Immature natural killer cell (primary cell): ENCODE measurements at regions not wholly inside any gene's neighbourhood (a gene's known extent, or its start where the extent isn't known, plus 50 kb on each side); places are given as distances from the start of the nearest gene placed in this dataset.
"Not testable (repeated sequence)": the region's sequence is repeated elsewhere in the genome, so short reads cannot be mapped to it uniquely, and the experiment has no call there.

Experiments
- DNase-seq, 3 donors: peaks; one replicate each; pipeline ENCODE4 v3.0.0; 2022; ENCODE audit warnings: mixed read lengths in 1 of 3
- H3K27ac Mint-ChIP-seq, 6 donors: one replicate each; pipeline ENCODE4 v1.8.0; 2020; ENCODE audit warnings: mixed read lengths in 6 of 6, mild to moderate bottlenecking in 5 of 6, inconsistent platforms in 4 of 6, moderate library complexity in 3 of 6
- H3K27me3 Mint-ChIP-seq, 3 donors: one replicate each; pipeline ENCODE4 v1.8.0; 2020 to 2021; ENCODE audit warnings: low read depth in 3 of 3, mild to moderate bottlenecking in 3 of 3, mixed read lengths in 3 of 3, moderate library complexity in 3 of 3, inconsistent platforms in 1 of 3
- H3K36me3 Mint-ChIP-seq, 3 donors: one replicate each; pipeline ENCODE4 v1.8.0; 2020; ENCODE audit warnings: mixed read lengths in 3 of 3, inconsistent platforms in 2 of 3, mild to moderate bottlenecking in 2 of 3
- H3K4me1 Mint-ChIP-seq, 2 donors: one replicate each; pipeline ENCODE4 v1.8.0; 2020; ENCODE audit warnings: inconsistent platforms in 2 of 2, mild to moderate bottlenecking in 2 of 2, mixed read lengths in 2 of 2, moderate library complexity in 1 of 2
- H3K4me3 Mint-ChIP-seq, 5 donors: one replicate each; pipeline ENCODE4 v1.8.0; 2020; ENCODE audit warnings: mild to moderate bottlenecking in 5 of 5, mixed read lengths in 5 of 5, inconsistent platforms in 3 of 5, moderate library complexity in 3 of 5
- H3K9me3 Mint-ChIP-seq, 6 donors: one replicate each; pipeline ENCODE4 v1.8.0; 2020; ENCODE audit warnings: mild to moderate bottlenecking in 6 of 6, mixed read lengths in 6 of 6, inconsistent platforms in 4 of 6, moderate library complexity in 3 of 6

- Mint-ChIP-seq H3K27me3 (peaks cover 0 to 2% (median 2%) of the 10 kb centered on the region in 3 donors), H3K27ac (no peak overlapping the region), H3K4me1 (no peaks in the 10 kb centered on the region), H3K36me3 (no peaks in the 10 kb centered on the region), H3K4me3 (no peak overlapping the region), H3K9me3 (no peaks in the 10 kb centered on the region)
- DNase-seq: peak in 2 of 3 donors; percentile 5 to 8
These were observed 521.7 kb downstream of the ADRA2A start for GRCh38 chr10:111598433-111599059.

DNA sequence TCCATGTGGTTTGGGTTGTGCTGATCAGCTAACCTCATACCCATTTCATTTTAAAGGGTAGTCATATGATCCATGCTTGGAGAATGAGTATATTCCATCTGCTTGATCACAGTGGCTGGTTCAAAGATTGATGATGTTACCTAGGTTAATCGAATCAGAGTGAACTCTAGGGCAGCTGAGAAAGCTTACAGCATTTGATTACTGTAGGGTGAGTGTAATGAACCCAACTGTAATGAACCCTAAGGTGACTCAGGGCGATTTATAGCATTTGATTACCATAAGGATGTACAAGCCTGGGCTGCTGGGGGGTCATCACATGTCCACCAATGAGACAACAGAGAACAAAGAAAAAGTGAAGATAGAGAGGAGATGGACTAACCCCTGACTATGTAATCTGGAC, 523.1 kb downstream of the ADRA2A start:
- Mint-ChIP-seq H3K36me3 (no peaks in the 10 kb centered on the region), H3K27me3 (peaks cover 0 to 5% (median 2%) of the 10 kb centered on the region in 3 donors)

GRCh38 chr10:111600772-111601171, 523.9 kb downstream of the ADRA2A start:
- Mint-ChIP-seq H3K4me1 (no peaks in the 10 kb centered on the region), H3K36me3 (no peaks in the 10 kb centered on the region), H3K27me3 (peaks cover 0 to 5% (median 2%) of the 10 kb centered on the region in 3 donors), H3K9me3 (peaks cover 0 to 2% (median 0%) of the 10 kb centered on the region in 6 donors), H3K4me3 (no peak overlapping the region), H3K27ac (no peak overlapping the region)
- no peak for DNase-seq

More for the DNA sequence above, 523.1 kb downstream of the ADRA2A start:
- H3K9me3 Mint-ChIP-seq: peaks cover 0 to 2% (median 0%) of the 10 kb centered on the region in 6 donors
- H3K27ac Mint-ChIP-seq: no peak overlapping the region
- no peaks in the 10 kb centered on the region for H3K4me1 Mint-ChIP-seq
- H3K4me3 Mint-ChIP-seq: no peak overlapping the region
- no peak for DNase-seq

GRCh38 chr10:111612273-111612672, 535.4 kb downstream of the ADRA2A start:
- no peaks in the 10 kb centered on the region for H3K4me1 Mint-ChIP-seq
- no peak overlapping the region for H3K27ac Mint-ChIP-seq
- no peaks in the 10 kb centered on the region for H3K36me3 Mint-ChIP-seq
- DNase-seq: no peak
- H3K27me3 Mint-ChIP-seq: no peaks in the 10 kb centered on the region
- no peak overlapping the region for H3K4me3 Mint-ChIP-seq
- H3K9me3 Mint-ChIP-seq: peaks cover 0 to 4% (median 0%) of the 10 kb centered on the region in 6 donors

DNA sequence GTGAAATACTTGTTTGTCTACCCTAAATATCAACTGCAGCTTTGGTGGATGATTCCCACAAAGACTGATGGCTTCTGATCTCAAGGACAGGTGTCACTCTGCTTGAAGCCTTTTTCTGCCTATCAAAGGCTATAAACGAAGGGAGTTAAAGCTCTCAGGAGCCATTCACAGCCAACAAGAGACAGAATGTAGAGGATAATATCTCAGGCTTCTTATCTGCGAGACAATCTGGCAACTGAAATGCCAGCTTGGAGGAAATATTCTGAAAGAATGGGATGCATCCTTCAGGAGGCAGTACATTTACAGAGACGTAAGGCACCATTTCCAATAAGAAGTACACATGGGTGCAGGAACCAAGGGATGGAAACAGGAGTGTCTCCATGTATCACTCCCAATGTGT, 549.4 kb downstream of the GPAM start:
- Mint-ChIP-seq H3K27ac (no peak overlapping the region), H3K4me1 (no peaks in the 10 kb centered on the region), H3K27me3 (no peaks in the 10 kb centered on the region), H3K9me3 (peaks cover 0 to 23% (median 11%) of the 10 kb centered on the region in 6 donors), H3K36me3 (no peaks in the 10 kb centered on the region), H3K4me3 (no peak overlapping the region)
- no peak for DNase-seq

GRCh38 chr10:111646021-111646420, 537.5 kb downstream of the GPAM start:
- H3K9me3 Mint-ChIP-seq: peaks cover 12 to 27% (median 20%) of the 10 kb centered on the region in 6 donors
- no peak overlapping the region for H3K4me3 Mint-ChIP-seq
- no peak overlapping the region for H3K27ac Mint-ChIP-seq
- peaks cover 0 to 2% (median 0%) of the 10 kb centered on the region in 3 donors for H3K27me3 Mint-ChIP-seq
- no peaks in the 10 kb centered on the region for H3K4me1 Mint-ChIP-seq
- DNase-seq: no peak
- peaks cover 0 to 5% (median 0%) of the 10 kb centered on the region in 3 donors for H3K36me3 Mint-ChIP-seq

GRCh38 chr10:111648046-111648445, 535.5 kb downstream of the GPAM start:
- Mint-ChIP-seq H3K9me3 (peaks cover 14 to 36% (median 26%) of the 10 kb centered on the region in 6 donors), H3K36me3 (peaks cover 0 to 5% (median 0%) of the 10 kb centered on the region in 3 donors), H3K27me3 (peaks cover 0 to 5% (median 0%) of the 10 kb centered on the region in 3 donors), H3K4me1 (no peaks in the 10 kb centered on the region), H3K4me3 (no peak overlapping the region), H3K27ac (no peak overlapping the region)
- DNase-seq: no peak

- H3K4me1 Mint-ChIP-seq, H3K4me3 Mint-ChIP-seq, H3K27me3 Mint-ChIP-seq, H3K27ac Mint-ChIP-seq, H3K36me3 Mint-ChIP-seq, DNase-seq: not testable (repeated sequence)
- peaks cover 12 to 36% (median 26%) of the 10 kb centered on the region in 6 donors for H3K9me3 Mint-ChIP-seq
These were observed 534.5 kb downstream of the GPAM start for GRCh38 chr10:111649080-111649479.

DNA sequence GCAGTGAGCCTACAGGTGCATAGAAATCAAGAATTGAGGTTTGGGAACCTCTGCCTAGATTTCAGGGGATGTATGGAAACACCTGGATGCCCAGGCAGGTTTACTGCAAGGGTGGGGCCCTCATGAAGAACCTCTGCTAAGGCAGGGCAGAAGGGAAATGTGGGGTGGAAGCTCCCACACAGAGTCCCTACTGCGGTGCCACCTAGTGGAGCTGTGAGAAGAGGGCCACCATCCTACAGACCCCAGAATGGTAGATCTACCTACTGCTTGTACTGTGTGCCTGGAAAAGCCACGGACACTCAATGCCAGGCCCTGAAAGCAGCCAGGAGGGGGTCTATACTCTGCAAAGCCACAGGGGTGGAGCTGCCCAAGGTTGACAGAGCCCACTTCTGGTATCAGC, 533.5 kb downstream of the GPAM start:
- no peak overlapping the region for H3K4me3 Mint-ChIP-seq
- H3K36me3 Mint-ChIP-seq: peaks cover 0 to 5% (median 0%) of the 10 kb centered on the region in 3 donors
- no peaks in the 10 kb centered on the region for H3K4me1 Mint-ChIP-seq
- H3K27ac Mint-ChIP-seq: no peak overlapping the region
- DNase-seq: no peak
- H3K9me3 Mint-ChIP-seq: peaks cover 9 to 36% (median 26%) of the 10 kb centered on the region in 6 donors
- H3K27me3 Mint-ChIP-seq: peaks cover 0 to 5% (median 0%) of the 10 kb centered on the region in 3 donors

DNA sequence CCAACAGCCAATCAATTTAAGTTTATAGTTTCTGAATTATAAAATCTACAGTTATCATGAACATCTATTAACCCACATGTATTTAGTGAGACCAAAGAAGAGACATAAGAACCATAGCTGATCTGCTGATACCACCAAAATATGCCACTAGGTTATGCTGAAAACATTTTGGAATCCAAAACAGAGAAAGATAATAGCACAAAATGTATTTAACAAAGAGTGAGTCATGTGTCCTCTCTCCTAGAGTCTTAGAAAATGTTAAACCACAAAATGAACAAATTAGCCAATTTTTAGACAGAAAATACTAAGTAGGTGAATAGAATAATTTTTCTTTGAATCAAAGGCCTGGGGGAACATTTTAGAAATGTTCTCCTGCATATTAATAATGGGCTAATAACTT, 527.5 kb downstream of the GPAM start:
- Mint-ChIP-seq H3K4me1 (no peaks in the 10 kb centered on the region), H3K4me3 (no peak overlapping the region), H3K9me3 (peaks cover 1 to 14% (median 10%) of the 10 kb centered on the region in 6 donors), H3K27ac (no peak overlapping the region), H3K36me3 (no peaks in the 10 kb centered on the region), H3K27me3 (peaks cover 0 to 9% (median 2%) of the 10 kb centered on the region in 3 donors)
- no peak for DNase-seq

DNA sequence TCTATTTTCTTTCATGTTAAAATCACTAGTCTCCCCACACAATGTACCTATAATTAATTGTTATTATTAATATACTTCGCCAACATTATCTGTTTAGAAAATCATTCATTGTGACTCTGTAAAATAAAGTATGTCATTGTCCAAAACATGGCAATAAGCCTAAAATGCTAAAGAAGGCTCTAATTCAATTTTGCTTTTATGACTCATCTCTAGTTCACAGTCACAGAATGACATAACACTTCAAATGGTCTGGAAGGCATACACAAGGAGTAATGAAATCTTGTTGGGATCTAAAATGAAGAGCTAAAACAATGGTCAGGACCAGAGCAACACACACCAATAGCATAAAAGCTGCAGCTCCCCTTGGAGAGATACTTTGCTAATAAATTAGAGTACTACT, 505.8 kb downstream of the GPAM start:
- no peak for DNase-seq
- Mint-ChIP-seq H3K27ac (no peak overlapping the region), H3K4me1 (no peaks in the 10 kb centered on the region), H3K4me3 (no peak overlapping the region), H3K36me3 (no peaks in the 10 kb centered on the region), H3K9me3 (peaks cover 0 to 6% (median 1%) of the 10 kb centered on the region in 6 donors), H3K27me3 (peaks cover 0 to 2% (median 0%) of the 10 kb centered on the region in 3 donors)

GRCh38 chr10:111686796-111687195, 496.8 kb downstream of the GPAM start:
- no peaks in the 10 kb centered on the region for H3K4me1 Mint-ChIP-seq
- H3K4me3 Mint-ChIP-seq: no peak overlapping the region
- peaks cover 0 to 21% (median 6%) of the 10 kb centered on the region in 6 donors for H3K9me3 Mint-ChIP-seq
- H3K36me3 Mint-ChIP-seq: peaks cover 0 to 3% (median 0%) of the 10 kb centered on the region in 3 donors
- no peak for DNase-seq
- no peak overlapping the region for H3K27ac Mint-ChIP-seq
- no peaks in the 10 kb centered on the region for H3K27me3 Mint-ChIP-seq

DNA sequence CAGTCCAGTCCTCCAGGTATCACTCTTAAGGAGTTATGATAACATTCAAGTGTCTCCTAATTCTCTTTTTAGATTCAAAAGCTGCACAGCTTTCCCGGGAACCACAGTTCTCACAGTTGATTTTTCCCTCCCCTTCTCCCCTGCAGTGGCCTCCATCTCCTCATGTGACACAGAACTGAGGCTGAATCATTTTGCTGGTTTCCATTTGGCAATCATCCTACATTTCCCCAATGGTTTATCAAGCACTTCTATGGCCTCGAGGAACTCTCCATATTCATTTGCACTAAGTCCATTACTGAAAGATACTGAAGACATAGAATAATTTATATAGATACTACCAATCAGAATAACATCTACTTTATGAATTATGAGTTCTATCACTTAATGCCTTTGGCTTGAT, 484.9 kb downstream of the GPAM start:
- DNase-seq: no peak
- H3K4me1 Mint-ChIP-seq: no peaks in the 10 kb centered on the region
- H3K27ac Mint-ChIP-seq: no peak overlapping the region
- peaks cover 0 to 14% (median 4%) of the 10 kb centered on the region in 6 donors for H3K9me3 Mint-ChIP-seq
- peaks cover 0 to 2% (median 0%) of the 10 kb centered on the region in 3 donors for H3K27me3 Mint-ChIP-seq
- no peak overlapping the region for H3K4me3 Mint-ChIP-seq
- no peaks in the 10 kb centered on the region for H3K36me3 Mint-ChIP-seq

DNA sequence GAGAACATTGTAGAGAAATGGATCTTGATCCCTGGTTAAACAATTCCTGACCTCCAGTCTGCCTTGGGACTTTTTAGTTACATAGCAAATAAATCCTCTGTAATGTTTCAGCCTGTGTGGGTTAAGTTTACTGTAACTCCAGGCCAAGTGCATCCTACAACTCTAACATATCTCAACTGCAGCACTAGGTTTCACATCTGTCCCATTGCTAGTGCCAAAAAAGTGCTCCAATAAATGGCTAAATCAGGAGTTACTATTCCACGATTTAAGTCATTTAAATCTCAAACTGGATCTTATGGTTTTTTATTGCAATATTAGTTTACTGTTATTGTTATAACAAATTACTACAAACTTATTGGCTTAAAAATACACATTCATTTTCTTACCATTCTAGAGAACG, 479.6 kb downstream of the GPAM start:
- H3K36me3 Mint-ChIP-seq: no peaks in the 10 kb centered on the region
- peaks cover 0 to 4% (median 2%) of the 10 kb centered on the region in 3 donors for H3K27me3 Mint-ChIP-seq
- H3K4me3 Mint-ChIP-seq: no peak overlapping the region
- no peaks in the 10 kb centered on the region for H3K4me1 Mint-ChIP-seq
- peaks cover 0 to 10% (median 5%) of the 10 kb centered on the region in 6 donors for H3K9me3 Mint-ChIP-seq
- DNase-seq: no peak
- no peak overlapping the region for H3K27ac Mint-ChIP-seq

- H3K9me3 Mint-ChIP-seq: peaks cover under 1 to 12% (median 8%) of the 10 kb centered on the region in 6 donors
- no peaks in the 10 kb centered on the region for H3K4me1 Mint-ChIP-seq
- H3K27me3 Mint-ChIP-seq: peaks cover 0 to 4% (median 2%) of the 10 kb centered on the region in 3 donors
- H3K4me3 Mint-ChIP-seq: no peak overlapping the region
- no peaks in the 10 kb centered on the region for H3K36me3 Mint-ChIP-seq
- H3K27ac Mint-ChIP-seq: no peak overlapping the region
- DNase-seq: no peak
These were observed 478.5 kb downstream of the GPAM start for GRCh38 chr10:111705021-111705420.
